ENCODE measurements at regions not wholly inside any gene's neighbourhood (a gene's known extent, or its start where the extent isn't known, plus 50 kb on each side); places are given as distances from the start of the nearest gene placed in this dataset.

DNA sequence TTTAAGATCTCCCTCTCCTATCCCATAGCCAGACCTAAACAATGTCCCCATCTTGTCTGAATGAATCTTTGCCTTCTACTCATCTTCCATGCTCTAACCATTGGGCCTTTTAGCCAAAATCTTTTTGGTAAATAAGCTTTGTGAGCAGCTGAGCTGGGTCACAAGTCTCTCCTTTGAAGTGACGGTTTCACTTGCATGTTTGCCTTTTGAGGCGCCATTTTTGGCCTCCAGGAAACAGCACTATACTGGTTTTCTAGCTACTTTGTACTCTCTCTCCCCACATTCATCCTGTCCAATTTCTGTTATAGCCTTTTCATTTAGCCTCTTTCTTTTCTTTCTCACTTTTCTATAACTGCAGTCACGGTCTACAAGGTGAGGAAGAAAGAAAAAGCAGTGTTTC is 195.5 kb upstream of the C9orf72 start:
- Histone ChIP-seq H3K23me2 (ENCODE audit: insufficient read length, low read depth, low read length, poor library complexity, severe bottlenecking) (no peaks in the 10 kb centered on the region), H4K8ac (replicated peaks; ENCODE audit: insufficient read length, low read depth, low read length) (no peak overlapping the region), H2AFZ (ENCODE audit: low read length) (no peak overlapping the region), H3K14ac (ENCODE audit: insufficient read depth, low read length) (no peak overlapping the region), H3K18ac (ENCODE audit: insufficient read length, low read depth, low read length) (no peak overlapping the region), H3K9ac (ENCODE audit: extremely low read depth, insufficient read length, low read length) (no peak overlapping the region), H3K27me3 (ENCODE audit: insufficient read depth, low read length) (no peaks in the 10 kb centered on the region), H2AK5ac (ENCODE audit: insufficient read length, low read length) (no peak overlapping the region), H3K23ac (ENCODE audit: insufficient read length, low read depth, low read length) (no peak overlapping the region), H2BK12ac (ENCODE audit: insufficient read length, low read depth, low read length) (no peak overlapping the region), H3K79me1 (ENCODE audit: insufficient read depth, low read depth, low read length, poor library complexity, severe bottlenecking) (no peaks in the 10 kb centered on the region), H3K56ac (ENCODE audit: insufficient read length, low read depth, low read length) (no peak overlapping the region), H3K9me3 (ENCODE audit: control insufficient read depth, low read depth, low read length) (peaks cover 4% of the 10 kb centered on the region), H3T11ph (ENCODE audit: low read length) (no peak overlapping the region), H3K79me2 (ENCODE audit: insufficient read depth, low read length) (no peaks in the 10 kb centered on the region), H3K4ac (ENCODE audit: low read depth, low read length) (no peak overlapping the region), H4K91ac (ENCODE audit: insufficient read length, low read depth, low read length) (no peak overlapping the region), H3K4me1 (ENCODE audit: insufficient read depth, low read length) (peaks cover 16% of the 10 kb centered on the region), H4K20me1 (ENCODE audit: control insufficient read depth, insufficient read depth, insufficient read length) (no peaks in the 10 kb centered on the region), H2BK20ac (ENCODE audit: low read depth, low read length, poor library complexity, severe bottlenecking) (no peak overlapping the region), H4K5ac (ENCODE audit: insufficient read length, low read depth, low read length) (no peak overlapping the region), H2BK5ac (ENCODE audit: insufficient read length, low read length) (no peak overlapping the region), H2BK15ac (ENCODE audit: low read depth, low read length) (no peak overlapping the region), H3K4me2 (ENCODE audit: insufficient read depth, insufficient read length, low read length) (no peak overlapping the region), H2BK120ac (ENCODE audit: low read depth, low read length, poor library complexity, severe bottlenecking) (no peak overlapping the region), H3K27ac (ENCODE audit: insufficient read length, low read depth, low read length) (no peak overlapping the region)
- no peak for TF ChIP-seq CTCF (conservative IDR thresholded peaks at IDR 0.05)
- no CpG with 5 or more reads among the region's 3 CpGs for WGBS (ENCODE audit: extremely low coverage, insufficient read length, low lambda C conversion rate)
- no peak overlapping the region; a peak in 1 of 7 replicates for H3K27ac Mint-ChIP-seq
- H3K36me3 Mint-ChIP-seq (ENCODE audit: insufficient read depth in 1 of 3, low read depth in 3 of 3) = peaks cover 0 to 4% (median 0%) of the 10 kb centered on the region in 3 experiments; a peak in 2 of 7 replicates
- peaks cover 9 to 18% of the 10 kb centered on the region in 2 experiments; a peak in 3 of 4 replicates for H3K4me1 Mint-ChIP-seq
- no peaks in the 10 kb centered on the region for H3K27me3 Mint-ChIP-seq (ENCODE audit: low read depth)
- H3K9me3 Mint-ChIP-seq = peaks cover 0 to 5% of the 10 kb centered on the region in 2 experiments; a peak in 3 of 5 replicates
- no peak overlapping the region for H3K4me3 Mint-ChIP-seq
- DNase-seq = no peak

Data from H9 (cell line).